ENCODE measurements at regions not wholly inside any gene's neighbourhood (a gene's known extent, or its start where the extent isn't known, plus 50 kb on each side); places are given as distances from the start of the nearest gene placed in this dataset.

GRCh38 chr7:136807598-136807997 lies 60.9 kb upstream of the CHRM2 start:
- DNase-seq, result no peak

DNA sequence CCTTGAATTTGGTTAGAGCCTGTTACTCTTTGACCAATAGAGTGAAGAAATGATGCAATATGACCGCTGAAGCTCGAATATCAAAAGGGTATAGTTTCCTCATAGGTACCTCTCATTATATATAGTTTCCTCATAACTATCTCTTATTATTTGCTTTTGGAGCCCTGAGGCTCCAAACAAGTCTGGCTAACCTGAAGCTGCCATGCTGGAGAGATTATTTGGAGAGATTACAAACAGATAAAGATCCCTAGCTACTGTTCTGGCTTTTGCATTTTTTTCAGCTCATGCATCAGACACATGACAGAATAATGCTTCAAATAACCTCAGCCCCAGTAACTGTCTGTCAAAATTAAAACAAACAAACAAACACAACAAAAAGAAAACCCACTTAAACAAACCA lies 65.4 kb upstream of the CHRM2 start:
- DNase-seq, result no peak

- DNase-seq, result no peak
These were observed 84.5 kb upstream of the CHRM2 start for GRCh38 chr7:136783934-136784333.

DNA sequence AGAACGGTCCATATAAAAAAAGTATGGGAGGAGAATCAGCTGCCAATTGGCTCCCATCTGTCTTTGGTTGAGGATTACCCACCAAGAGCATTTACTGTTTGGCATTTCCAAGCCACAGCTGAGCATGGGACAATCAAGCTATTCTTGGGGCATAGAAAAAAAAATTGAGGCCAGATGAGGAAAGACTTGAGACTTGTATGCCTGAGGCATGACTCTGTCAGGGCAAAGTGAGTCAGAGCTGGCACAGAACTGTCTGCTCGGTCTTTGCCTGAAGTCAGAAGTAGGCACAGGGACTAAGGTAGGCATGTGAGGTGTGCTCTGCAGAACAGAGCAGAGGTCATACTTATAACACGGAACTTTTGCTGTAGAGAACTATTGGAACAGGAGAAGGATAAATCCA lies 126.5 kb upstream of the CHRM2 start:
- no peak for DNase-seq

GRCh38 chr7:136728945-136729344 lies 139.5 kb upstream of the CHRM2 start:
- no peak for DNase-seq

DNA sequence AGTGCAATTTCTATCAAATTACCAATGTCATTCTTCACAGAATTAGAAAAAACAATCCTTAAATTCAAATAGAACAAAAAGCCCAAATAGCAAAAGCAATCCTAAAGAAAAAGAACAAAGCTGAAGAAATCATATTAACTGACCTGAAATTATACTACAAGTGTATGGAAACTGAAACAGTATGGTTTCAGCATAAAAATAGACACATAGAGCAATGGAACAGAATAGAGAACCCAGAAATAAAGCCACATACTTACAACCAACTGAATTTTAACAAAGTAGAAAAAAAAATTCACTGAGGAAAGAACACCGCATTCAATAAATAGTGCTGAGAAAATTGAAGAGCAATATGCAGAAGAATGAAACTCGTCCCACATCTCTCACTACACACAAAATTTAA lies 142.0 kb upstream of the CHRM2 start:
- no peak for DNase-seq

DNA sequence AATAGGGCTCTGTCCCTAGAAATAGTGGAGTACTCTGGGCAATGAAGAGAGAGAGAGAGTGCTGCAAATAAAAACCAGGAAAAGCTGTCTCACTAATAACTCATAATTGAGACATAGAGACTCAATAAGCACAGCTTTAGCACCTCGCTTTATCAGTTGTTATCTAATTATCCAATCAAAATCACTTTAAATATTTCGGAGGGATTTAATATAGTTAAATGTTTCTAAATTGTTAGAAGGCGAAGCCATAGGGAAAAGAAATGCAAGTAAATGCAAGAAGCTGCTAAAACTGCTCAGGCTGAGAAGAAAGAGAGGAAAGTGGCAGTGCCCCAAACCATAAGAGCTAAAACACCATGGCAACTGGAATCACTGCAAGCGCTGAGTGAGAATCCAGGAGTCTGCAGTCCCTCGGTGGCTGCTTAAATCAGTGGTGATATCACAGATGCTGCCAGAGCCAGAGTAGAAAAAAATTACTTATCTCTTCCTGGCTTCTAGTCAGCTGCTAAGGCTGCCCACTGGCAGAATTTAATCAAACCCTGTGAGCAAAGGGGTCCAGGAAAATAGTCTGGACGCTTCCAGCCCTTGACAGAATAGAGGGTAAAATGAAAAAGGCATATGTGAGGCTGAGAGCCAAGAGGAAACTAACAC lies 150.4 kb upstream of the CHRM2 start:
- DNase-seq, result no peak

DNA sequence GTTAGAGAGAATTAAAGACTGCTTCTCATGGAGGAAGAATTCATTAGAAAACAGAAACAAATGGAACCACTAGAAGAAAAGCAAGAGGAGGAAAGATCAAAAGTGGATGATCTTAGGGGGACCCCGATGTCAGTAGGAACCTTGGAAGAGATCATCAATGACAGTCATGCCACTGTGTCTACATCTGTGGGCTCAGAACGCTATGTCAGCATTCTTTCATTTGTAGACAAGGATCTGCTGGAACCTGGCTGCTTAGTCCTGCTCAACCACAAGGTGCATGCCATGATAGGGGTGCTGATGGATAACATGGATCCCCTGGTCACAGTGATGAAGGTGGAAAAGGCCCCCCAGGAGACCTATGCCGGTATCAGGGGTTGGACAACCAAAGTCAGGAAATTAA lies 154.4 kb upstream of the CHRM2 start:
- DNase-seq, result no peak

DNA sequence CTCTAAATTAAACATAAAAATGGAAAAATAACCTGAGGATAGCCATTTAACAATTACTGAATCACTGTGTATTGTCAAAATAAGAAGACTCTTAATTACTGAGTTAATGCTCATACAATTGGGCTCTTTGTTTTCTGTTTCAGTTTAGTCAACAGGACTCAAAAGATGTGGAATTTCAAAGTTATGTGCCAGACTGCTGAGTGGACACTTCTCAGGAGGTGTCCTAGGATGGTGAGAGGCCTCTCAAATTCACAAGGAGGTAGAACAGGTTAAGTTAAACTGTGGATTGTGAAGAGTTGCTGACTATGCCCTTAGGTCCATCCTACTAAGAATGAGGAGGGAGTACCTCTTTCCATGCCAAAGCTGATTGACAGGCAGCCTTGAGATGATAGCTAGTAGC lies 157.7 kb upstream of the CHRM2 start:
- no peak for DNase-seq

DNA sequence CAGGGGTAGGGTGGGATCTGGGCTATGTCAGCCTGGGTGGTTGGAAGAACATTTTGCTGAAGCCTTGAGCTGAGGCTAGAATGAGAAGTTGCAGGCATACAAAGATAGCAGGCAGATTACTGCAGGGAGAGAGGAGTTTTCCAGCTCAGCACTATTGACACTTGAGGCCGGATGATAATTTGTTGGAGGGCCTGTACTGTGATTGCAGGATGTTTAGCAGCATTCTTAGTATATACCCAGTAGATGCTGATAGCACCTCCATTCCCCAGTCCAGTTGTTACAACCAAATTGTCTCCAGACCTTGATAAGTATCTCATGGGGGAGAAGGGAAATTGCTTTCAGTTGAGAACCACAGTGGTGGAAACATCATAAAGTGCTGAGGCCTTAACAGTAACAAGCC lies 158.6 kb upstream of the CHRM2 start:
- no peak for DNase-seq

GRCh38 chr7:136702913-136703312 lies 165.5 kb upstream of the CHRM2 start:
- no peak for DNase-seq

GRCh38 chr7:136698977-136699376 lies 169.5 kb upstream of the CHRM2 start:
- no peak for DNase-seq

- no peak for DNase-seq
These were observed 170.2 kb upstream of the CHRM2 start for GRCh38 chr7:136698231-136698630.

DNA sequence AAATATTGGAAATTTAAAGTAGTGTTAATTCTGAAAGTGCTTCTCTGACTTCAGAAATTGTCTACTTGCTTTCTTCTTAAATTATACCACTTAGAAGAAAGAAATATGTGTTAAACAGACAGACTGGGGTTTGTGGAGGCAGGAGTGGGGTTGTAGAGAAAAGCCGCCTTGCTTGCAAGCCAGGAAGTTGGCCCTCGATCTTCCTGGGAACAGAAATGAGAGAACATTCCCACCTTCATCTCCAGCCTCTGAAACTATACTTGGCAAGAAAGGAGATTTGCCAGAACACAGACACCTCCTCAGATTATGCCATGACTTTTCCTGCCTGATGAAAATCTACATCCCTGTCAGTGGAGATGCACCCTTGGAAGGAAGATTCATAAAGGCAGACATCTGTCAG lies 171.2 kb upstream of the CHRM2 start:
- no peak for DNase-seq

- no peak for DNase-seq
These were observed 175.0 kb upstream of the CHRM2 start for GRCh38 chr7:136693166-136694119.

DNA sequence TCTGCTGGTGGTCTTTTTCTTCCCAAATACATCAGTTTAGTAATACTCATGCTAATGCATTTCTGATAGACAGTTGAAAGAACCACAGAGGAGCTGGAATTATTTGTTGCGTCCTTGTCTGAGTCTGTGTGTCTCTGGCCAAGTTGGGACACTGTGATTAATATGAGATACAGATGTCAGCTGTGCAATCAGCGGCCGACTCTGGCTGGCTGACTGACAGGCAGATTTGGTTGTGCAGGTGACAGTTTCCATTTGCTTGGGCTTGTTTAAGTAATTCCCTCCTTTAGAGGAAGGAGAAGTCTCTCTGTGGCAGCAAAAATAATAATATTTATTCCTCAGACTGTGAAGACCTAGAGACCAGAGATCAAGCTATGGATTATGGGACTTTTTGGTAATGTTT lies 176.2 kb upstream of the CHRM2 start:
- no peak for DNase-seq

DNA sequence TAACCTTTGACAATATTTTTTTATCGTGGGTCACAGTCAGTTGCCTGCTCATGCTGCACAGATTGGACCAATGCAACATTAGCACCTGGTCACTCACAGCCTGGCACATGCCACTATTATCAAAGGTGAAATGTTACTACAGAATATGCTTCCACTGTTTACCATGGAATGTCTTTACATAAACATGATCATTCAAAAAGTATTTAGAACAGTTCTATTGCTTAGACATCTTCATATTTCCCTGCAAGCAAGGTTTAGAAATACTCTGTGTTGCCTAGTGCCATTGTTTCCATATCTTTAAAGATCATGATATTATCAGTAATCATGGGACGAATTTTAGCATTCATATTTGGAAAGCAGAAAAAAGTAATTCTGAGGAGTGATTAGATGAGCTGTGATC lies 179.9 kb upstream of the CHRM2 start:
- DNase-seq, result no peak

GRCh38 chr7:136687693-136688322 lies 180.6 kb upstream of the CHRM2 start:
- DNase-seq, result no peak

DNA sequence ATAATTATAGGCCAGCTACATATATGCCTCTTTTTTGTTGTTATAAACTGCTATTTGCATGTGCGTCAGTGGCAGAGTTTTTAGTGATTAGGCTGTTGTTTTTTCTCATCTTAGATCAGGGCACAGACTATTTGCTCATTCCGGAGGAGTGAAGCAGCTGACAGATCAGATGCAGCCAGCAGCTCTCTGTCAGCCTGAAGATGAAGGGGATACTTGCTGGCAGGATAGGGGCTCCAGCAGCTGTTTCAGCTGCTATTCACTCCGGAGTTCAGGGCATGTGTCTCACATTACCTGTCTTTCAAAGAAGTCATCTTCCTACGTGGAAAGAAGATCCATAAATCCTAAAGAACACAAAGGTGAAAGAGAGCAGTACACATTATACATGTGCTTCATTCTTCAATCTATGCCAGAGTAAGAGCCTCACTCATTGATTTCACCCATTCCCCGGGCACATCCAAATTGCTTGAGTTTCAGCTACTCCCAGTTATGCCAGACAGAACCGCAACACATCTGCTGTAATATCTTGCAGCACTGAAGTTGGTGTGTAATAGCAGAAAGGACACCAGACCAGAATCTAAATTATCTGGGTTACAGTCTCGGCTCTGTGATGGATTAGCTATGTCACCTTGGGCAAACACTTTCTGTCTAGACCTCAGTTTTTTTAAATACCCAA lies 182.8 kb upstream of the CHRM2 start:
- DNase-seq, result no peak

GRCh38 chr7:136677471-136678365 lies 190.7 kb upstream of the CHRM2 start:
- DNase-seq, result no peak

DNA sequence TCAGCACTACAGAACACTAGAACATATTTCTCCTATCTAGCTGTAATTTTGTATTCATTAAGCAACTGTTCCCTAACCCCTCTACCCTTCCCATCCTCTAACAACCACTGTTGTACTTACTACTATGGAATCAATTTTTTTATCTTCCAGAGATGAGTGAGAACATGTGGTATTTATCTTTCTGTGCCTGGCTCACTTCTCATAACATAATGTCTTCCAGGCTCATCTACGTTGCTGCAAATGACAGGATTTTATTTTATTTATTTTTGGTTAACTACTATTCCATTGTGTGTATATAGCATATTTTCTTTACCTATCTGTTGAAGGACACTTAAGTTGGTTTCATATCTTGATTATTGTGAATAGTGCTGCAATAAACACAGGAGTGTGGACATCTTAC lies 200.9 kb upstream of the CHRM2 start:
- no peak for DNase-seq

- no peak for DNase-seq
These were observed 202.5 kb upstream of the CHRM2 start for GRCh38 chr7:136665878-136666509.

All from NCI-H1048 (cell line).